ENCODE measurements at regions not wholly inside any gene's neighbourhood (a gene's known extent, or its start where the extent isn't known, plus 50 kb on each side); places are given as distances from the start of the nearest gene placed in this dataset.

- no peak for DNase-seq (ENCODE audit: low spot score)
Measured at GRCh38 chr10:61225939-61226338, 227.2 kb downstream of the TMEM26 start.

GRCh38 chr10:61223576-61223975 lies 229.6 kb downstream of the TMEM26 start:
- DNase-seq (ENCODE audit: low spot score): no peak
- TF ChIP-seq CTCF (IDR thresholded peaks at IDR 0.05; ENCODE audit: extremely low read depth, missing control alignments): no peak

More at GRCh38 chr10:61225939-61226338, 227.2 kb downstream of the TMEM26 start:
- no peak for TF ChIP-seq CTCF (IDR thresholded peaks at IDR 0.05; ENCODE audit: extremely low read depth, missing control alignments)

- no peak for TF ChIP-seq CTCF (IDR thresholded peaks at IDR 0.05; ENCODE audit: extremely low read depth, missing control alignments)
- no peak for DNase-seq (ENCODE audit: low spot score)
Measured at GRCh38 chr10:61219696-61220095, 233.5 kb downstream of the TMEM26 start.

GRCh38 chr10:61217851-61218565 lies 235.2 kb downstream of the TMEM26 start:
- no peak for DNase-seq (ENCODE audit: low spot score)
- TF ChIP-seq CTCF (IDR thresholded peaks at IDR 0.05; ENCODE audit: extremely low read depth, missing control alignments): no peak

GRCh38 chr10:61215246-61215645 lies 237.9 kb downstream of the TMEM26 start:
- no peak for TF ChIP-seq CTCF (IDR thresholded peaks at IDR 0.05; ENCODE audit: extremely low read depth, missing control alignments)
- DNase-seq (ENCODE audit: low spot score): no peak

GRCh38 chr10:61211468-61211867 lies 241.7 kb downstream of the TMEM26 start:
- no peak for TF ChIP-seq CTCF (IDR thresholded peaks at IDR 0.05; ENCODE audit: extremely low read depth, missing control alignments)
- no peak for DNase-seq (ENCODE audit: low spot score)

GRCh38 chr10:61197057-61197456 lies 253.1 kb upstream of the RHOBTB1 start:
- no peak for TF ChIP-seq CTCF (IDR thresholded peaks at IDR 0.05; ENCODE audit: extremely low read depth, missing control alignments)
- DNase-seq (ENCODE audit: low spot score): no peak
